Neutrophil (primary cell): ENCODE measurements at regions not wholly inside any gene's neighbourhood (a gene's known extent, or its start where the extent isn't known, plus 50 kb on each side); places are given as distances from the start of the nearest gene placed in this dataset.

Experiments used
- H3K27ac ChIP-seq: fragments of 200-600 bp; sonication (generic); 2 replicates; pipeline ENCODE4 v1.5.1; 2016; ENCODE audit warnings: mild to moderate bottlenecking, moderate library complexity
- H3K27me3 ChIP-seq: fragments of 200-600 bp; sonication (generic); 2 replicates; pipeline ENCODE4 v1.6.0; 2016; ENCODE audit warnings: mild to moderate bottlenecking
- H3K36me3 ChIP-seq: fragments of 200-600 bp; sonication (generic); 2 replicates; pipeline ENCODE4 v1.5.1; 2017
- H3K4me1 ChIP-seq, 2 experiments: fragments of 200-600 bp in 1 of 2; sonication (generic) in 1 of 2; 1 replicate in 1 of 2; 2 replicates in 1 of 2; pipeline versions ENCODE4 v1.5.1 to v1.6.1; 2013 to 2016; ENCODE audit warnings: low read depth in 1 of 2, low read length in 1 of 2, mild to moderate bottlenecking in 1 of 2, moderate library complexity in 1 of 2; ENCODE audit not compliant: control insufficient read depth in 1 of 2, insufficient read depth in 1 of 2
- H3K4me3 ChIP-seq, 2 experiments: fragments of 200-600 bp in 1 of 2; sonication (generic) in 1 of 2; 1 replicate in 1 of 2; 2 replicates in 1 of 2; pipeline ENCODE4 v1.5.1; 2013 to 2016; ENCODE audit warnings: low read depth in 1 of 2, low read length in 1 of 2, mild to moderate bottlenecking in 1 of 2, moderate library complexity in 1 of 2
- H3K9me3 ChIP-seq: fragments of 200-600 bp; sonication (generic); 2 replicates; pipeline ENCODE4 v1.5.1; 2016
- TF ChIP-seq, protein P1 (sequence below): fragments of 200-600 bp; sonication (generic); IDR thresholded peaks from 2 replicates; pipeline ENCODE4 v1.5.1; 2016; ENCODE audit warnings: antibody characterized with exemption

DNA sequence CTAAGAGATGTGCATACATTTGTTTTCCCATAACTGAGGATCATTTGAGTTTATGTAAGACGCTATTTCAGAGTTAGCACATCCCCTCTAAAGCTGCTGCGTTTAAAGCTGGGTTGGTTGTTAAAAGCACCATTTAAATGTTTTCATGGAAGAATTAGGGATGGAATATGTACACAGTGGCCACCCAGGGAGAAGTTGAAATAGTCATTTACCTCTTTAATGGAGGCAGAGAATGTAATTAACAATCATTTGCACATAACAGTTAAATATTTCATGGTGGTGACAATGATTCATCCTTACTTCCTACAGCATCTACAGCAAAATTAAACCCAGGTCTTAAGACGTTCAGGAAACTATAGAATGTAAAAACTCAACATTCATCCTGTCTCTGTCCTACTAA, 100.3 kb downstream of the KIF4B start:
- Histone ChIP-seq H3K36me3 (no peaks in the 10 kb centered on the region), H3K27ac (no peak overlapping the region), H3K27me3 (no peaks in the 10 kb centered on the region), H3K4me1 (no peaks in the 10 kb centered on the region), H3K4me3 (no peak overlapping the region), H3K9me3 (no peaks in the 10 kb centered on the region)
- TF ChIP-seq, protein P1, sequence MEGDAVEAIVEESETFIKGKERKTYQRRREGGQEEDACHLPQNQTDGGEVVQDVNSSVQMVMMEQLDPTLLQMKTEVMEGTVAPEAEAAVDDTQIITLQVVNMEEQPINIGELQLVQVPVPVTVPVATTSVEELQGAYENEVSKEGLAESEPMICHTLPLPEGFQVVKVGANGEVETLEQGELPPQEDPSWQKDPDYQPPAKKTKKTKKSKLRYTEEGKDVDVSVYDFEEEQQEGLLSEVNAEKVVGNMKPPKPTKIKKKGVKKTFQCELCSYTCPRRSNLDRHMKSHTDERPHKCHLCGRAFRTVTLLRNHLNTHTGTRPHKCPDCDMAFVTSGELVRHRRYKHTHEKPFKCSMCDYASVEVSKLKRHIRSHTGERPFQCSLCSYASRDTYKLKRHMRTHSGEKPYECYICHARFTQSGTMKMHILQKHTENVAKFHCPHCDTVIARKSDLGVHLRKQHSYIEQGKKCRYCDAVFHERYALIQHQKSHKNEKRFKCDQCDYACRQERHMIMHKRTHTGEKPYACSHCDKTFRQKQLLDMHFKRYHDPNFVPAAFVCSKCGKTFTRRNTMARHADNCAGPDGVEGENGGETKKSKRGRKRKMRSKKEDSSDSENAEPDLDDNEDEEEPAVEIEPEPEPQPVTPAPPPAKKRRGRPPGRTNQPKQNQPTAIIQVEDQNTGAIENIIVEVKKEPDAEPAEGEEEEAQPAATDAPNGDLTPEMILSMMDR = no peak

DNA sequence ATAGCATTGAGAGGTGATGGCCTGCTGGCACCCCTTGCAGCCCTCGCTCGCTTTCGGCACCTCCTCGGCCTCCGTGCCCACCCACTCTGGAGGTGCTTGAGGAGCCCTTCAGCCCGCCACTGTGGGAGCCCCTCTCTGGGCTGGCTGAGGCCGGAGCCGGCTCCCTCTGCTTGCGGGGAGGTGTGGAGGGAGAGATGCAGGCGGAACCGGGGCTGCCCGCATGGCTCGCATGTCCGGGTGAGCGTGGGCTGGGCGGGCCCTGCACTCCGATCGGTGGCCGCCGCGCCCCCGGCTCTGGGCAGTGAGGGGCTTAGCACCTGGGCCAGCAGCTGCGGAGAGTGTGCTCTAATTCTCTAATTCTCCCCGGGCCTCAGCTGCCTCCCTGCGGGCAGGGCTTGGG, 101.1 kb downstream of the KIF4B start:
- no peaks in the 10 kb centered on the region for H3K27me3 ChIP-seq
- no peaks in the 10 kb centered on the region for H3K4me1 ChIP-seq
- no peaks in the 10 kb centered on the region for H3K9me3 ChIP-seq
- no peak overlapping the region for H3K4me3 ChIP-seq
- H3K27ac ChIP-seq = no peak overlapping the region
- TF ChIP-seq, protein P1 = no peak
- no peaks in the 10 kb centered on the region for H3K36me3 ChIP-seq

DNA sequence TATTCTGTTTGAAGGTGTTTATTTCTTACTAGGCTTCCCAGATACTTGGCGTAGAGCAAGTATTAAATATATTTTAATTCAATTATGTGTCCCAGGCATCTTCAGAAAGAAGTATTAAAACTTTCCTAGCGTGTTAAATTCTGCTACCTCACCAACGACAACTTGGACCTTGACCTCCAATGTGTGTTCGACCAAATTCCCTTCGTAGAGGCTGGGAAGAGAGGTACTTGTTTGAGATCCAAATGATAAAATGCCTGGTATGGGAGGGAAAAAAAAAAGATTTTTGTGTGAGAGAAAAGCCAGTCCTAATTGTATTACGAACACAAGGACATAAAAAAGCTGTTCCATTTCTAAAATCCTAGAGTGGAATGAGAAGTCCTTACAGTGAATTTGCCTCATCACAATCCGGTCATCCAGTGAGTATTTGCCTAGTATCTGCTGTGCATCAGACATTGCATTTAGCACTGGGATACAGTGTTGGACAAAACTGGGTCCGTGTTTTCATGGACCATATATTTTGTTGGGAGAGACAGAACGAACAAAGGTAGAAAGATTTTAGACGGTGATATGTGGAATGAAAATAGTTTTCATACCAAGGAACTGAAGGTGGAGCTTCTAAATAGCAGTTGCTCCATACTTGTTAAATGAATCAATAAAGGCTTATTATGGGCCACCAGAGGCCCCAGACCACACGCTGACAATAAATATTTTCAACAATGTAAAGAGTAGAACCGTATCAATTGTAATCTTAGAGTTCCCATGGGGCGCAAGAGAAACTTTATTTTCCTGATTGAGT, 103.1 kb downstream of the KIF4B start:
- Histone ChIP-seq H3K27me3 (no peaks in the 10 kb centered on the region), H3K4me3 (no peak overlapping the region), H3K9me3 (no peaks in the 10 kb centered on the region), H3K36me3 (no peaks in the 10 kb centered on the region), H3K27ac (no peak overlapping the region), H3K4me1 (no peaks in the 10 kb centered on the region)
- TF ChIP-seq, protein P1 = no peak

DNA sequence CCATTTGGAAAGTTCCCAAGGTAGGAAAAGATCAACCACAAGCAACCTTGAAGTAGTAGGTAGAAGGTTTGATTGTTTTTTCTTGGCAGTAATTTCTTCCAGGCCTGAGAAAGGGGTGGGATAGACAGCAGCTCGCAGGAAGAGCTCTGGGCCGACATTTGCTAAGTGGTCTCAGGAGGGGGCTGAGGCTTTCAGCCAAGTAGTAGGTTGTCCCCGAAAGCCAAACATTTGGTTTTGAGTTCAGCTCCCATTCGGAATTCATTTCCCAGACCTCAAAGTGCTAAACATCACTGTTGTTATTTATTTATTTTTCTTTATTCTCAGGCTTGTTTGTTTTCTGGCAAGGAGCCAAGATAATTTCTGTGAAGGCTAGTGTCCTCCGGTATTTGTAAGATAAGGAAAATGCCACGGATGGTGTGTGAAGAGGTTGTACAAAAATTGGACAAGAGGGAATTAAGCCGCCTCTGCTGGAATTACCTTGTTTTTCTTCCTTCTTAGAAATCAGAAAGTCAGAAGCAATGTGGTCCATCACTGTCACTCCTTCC, 112.1 kb downstream of the KIF4B start:
- TF ChIP-seq, protein P1 = no peak
- Histone ChIP-seq H3K27ac (no peak overlapping the region), H3K27me3 (no peaks in the 10 kb centered on the region), H3K9me3 (no peaks in the 10 kb centered on the region), H3K4me3 (no peak overlapping the region), H3K4me1 (no peaks in the 10 kb centered on the region), H3K36me3 (no peaks in the 10 kb centered on the region)

DNA sequence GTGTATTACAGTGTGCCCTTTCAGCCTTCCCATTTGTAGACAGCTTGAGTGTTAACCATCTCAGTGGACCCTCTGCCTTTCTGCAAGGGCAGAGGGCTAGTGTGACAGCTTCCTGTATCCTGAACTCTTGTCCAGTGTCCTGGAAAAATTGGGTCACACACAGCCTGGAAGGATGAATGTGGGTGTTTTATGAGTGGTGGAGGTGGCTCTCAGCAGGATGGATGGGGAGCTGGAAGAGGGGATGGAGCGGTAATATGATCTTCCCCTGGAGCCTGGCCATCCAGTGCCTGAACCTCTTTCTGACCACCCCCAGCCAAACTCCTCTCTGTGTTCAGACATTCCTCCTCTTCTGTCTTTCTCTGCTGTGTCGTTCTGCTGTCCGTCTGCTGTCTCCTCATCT, 113.0 kb downstream of the KIF4B start:
- H3K9me3 ChIP-seq = no peaks in the 10 kb centered on the region
- H3K4me1 ChIP-seq = no peaks in the 10 kb centered on the region
- TF ChIP-seq, protein P1 = no peak
- H3K27me3 ChIP-seq = no peaks in the 10 kb centered on the region
- H3K27ac ChIP-seq = no peak overlapping the region
- no peak overlapping the region for H3K4me3 ChIP-seq
- no peaks in the 10 kb centered on the region for H3K36me3 ChIP-seq
